T-helper 2 cell treated with Interferon-gamma antibody and Interleukin-4, amounts not matched to agents 5 μg/mL and 100 μg/mL, for 36 hours (primary cell): ENCODE measurements at regions not wholly inside any gene's neighbourhood (a gene's known extent, or its start where the extent isn't known, plus 50 kb on each side); places are given as distances from the start of the nearest gene placed in this dataset.

Experiments
- DNase-seq: peaks from one replicate; pipeline ENCODE4 v3.0.0; 2021; ENCODE audit warnings: low spot score
- H3K27ac Mint-ChIP-seq: one replicate; pipeline ENCODE4 v1.8.0; 2021; ENCODE audit warnings: mild to moderate bottlenecking, mixed read lengths
- H3K27me3 Mint-ChIP-seq: one replicate; pipeline ENCODE4 v1.8.0; 2021; ENCODE audit warnings: low read depth, mixed read lengths
- H3K36me3 Mint-ChIP-seq: one replicate; pipeline ENCODE4 v1.8.0; 2021; ENCODE audit warnings: low read depth, mixed read lengths
- H3K4me1 Mint-ChIP-seq: one replicate; pipeline ENCODE4 v1.8.0; 2021; ENCODE audit warnings: low read depth, mixed read lengths
- H3K4me3 Mint-ChIP-seq: one replicate; pipeline ENCODE4 v1.8.0; 2022; ENCODE audit warnings: mild to moderate bottlenecking, moderate library complexity, mixed read lengths
- H3K9me3 Mint-ChIP-seq: one replicate; pipeline ENCODE4 v1.8.0; 2021; ENCODE audit warnings: mixed read lengths

DNA sequence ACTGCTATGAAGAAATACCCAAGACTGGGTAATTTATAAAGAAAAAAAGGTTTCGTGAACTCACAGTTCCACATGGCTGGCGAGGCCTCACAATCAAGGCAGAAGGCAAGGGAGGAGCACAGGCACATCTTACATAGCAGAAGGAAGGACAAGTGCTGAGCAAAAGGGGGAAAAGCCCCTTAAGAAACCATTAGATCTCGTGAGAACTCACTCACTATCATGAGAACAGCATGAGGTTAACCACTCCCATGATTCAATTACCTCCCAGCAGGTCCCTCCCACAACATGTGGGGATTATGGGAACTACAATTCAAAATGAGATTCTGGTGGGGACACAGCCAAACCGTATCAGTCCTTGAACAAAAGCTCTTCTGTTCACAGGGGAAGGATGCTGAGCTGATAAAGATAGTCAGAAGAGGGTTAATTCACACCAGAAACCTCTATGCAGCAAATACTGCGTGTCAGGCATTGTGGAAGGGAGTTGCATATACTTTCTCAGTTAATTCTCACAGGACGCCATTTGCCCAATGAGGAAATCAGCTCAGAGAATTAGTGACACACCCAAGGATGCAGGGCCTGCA lies 246.2 kb downstream of the FOXO1 start:
- H3K36me3 Mint-ChIP-seq, result no peaks in the 10 kb centered on the region
- no peak overlapping the region for H3K27ac Mint-ChIP-seq
- H3K4me3 Mint-ChIP-seq, result no peak overlapping the region
- peaks cover 12% of the 10 kb centered on the region for H3K9me3 Mint-ChIP-seq
- no peak for DNase-seq
- H3K4me1 Mint-ChIP-seq, result peaks cover 7% of the 10 kb centered on the region
- H3K27me3 Mint-ChIP-seq, result no peaks in the 10 kb centered on the region

DNA sequence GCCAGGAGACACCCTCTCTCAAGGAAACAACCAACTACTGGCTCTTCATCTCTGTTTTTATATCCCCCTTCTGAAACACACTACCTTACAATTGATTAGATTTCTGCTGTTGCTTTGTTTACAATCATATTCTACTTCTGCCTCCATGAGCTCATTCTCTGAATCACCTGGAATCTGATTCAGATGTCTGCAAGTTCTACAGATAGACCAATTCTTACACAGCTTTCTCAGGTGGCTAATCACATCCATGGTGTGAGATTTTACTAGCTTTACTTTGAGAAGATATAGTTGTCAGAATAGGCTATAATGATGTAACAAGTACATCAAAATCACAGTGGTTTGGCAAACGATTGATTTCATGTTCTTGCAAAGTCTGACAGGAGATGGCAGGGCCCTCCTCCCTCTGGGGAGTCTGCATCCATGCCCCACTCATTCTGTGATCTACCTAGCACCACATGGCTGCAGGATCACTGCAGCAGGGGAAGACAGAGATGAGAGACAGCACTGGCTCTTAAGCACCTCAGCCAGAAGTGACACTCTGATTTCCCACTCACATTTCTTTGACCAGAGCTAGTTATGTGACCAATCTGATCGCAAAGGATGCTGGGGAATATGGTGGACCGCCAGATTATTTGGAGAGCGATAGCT lies 243.7 kb downstream of the FOXO1 start:
- no peaks in the 10 kb centered on the region for H3K27me3 Mint-ChIP-seq
- H3K4me3 Mint-ChIP-seq, result no peak overlapping the region
- DNase-seq, result no peak
- peaks cover 7% of the 10 kb centered on the region for H3K4me1 Mint-ChIP-seq
- H3K27ac Mint-ChIP-seq, result no peak overlapping the region
- H3K36me3 Mint-ChIP-seq, result no peaks in the 10 kb centered on the region
- H3K9me3 Mint-ChIP-seq, result peaks cover 6% of the 10 kb centered on the region

DNA sequence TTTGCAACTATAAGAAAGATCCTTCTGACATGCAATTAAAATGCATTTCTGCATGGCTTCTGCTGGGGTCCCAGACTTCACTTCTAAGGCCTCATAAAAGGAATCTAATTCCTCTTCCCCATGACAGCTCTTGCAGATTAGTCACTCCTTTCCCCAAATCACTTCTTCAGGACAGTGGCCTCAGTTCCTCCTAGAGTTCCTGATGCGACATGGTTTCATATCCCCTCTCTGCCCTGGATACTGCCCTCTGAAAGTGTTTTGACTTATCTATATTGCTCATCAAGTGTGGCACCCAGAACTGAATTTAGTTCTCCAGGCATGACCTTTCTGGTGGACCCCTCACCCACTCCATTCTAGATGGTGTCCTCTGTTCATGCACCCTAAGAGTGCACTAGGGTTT lies 238.1 kb downstream of the FOXO1 start:
- Mint-ChIP-seq H3K36me3 (no peaks in the 10 kb centered on the region), H3K27me3 (no peaks in the 10 kb centered on the region), H3K9me3 (no peaks in the 10 kb centered on the region), H3K4me3 (no peak overlapping the region), H3K4me1 (peaks cover 9% of the 10 kb centered on the region), H3K27ac (no peak overlapping the region)
- no peak for DNase-seq

DNA sequence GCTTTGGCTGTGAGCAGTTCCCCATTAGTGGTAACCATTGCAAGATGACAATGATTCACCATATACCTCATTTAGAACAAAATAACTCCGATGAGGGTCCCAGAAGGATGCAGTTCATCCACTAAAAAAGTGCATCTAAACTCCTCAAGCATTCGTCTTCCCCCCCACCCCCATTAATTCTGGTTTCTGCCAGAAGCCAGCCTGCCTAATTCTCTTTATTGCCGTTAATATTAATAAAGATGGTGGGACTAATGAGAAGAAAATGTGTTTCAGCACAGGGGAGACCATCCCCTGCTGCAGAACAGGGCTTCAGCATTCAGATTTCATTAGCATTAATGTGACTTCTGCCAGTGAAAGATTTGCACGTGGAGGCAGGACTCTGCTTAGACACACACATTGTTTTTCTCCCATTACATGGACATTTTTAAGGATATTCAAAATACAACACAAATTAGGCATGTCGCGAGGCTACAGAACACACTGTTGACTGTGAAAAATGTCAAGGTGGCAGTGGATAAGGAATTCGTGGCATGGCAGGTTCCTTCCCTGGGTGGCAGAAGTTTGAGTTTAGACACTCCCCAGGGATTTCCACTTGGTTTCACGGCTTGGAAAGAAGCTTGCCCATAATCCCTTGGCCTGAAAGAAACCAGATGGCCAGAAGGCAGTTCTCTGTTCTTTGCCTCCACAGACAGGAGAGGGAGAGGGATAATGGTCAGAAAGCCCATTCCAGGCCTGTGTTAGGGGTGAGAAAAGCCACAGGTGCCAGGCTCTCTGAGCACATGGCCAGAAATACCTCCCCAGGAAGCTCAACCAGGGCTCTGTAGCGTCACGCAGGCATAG lies 236.5 kb downstream of the FOXO1 start:
- Mint-ChIP-seq H3K4me3 (no peak overlapping the region), H3K27me3 (no peaks in the 10 kb centered on the region), H3K27ac (no peak overlapping the region), H3K9me3 (no peaks in the 10 kb centered on the region), H3K36me3 (no peaks in the 10 kb centered on the region), H3K4me1 (peaks cover 21% of the 10 kb centered on the region)
- no peak for DNase-seq

DNA sequence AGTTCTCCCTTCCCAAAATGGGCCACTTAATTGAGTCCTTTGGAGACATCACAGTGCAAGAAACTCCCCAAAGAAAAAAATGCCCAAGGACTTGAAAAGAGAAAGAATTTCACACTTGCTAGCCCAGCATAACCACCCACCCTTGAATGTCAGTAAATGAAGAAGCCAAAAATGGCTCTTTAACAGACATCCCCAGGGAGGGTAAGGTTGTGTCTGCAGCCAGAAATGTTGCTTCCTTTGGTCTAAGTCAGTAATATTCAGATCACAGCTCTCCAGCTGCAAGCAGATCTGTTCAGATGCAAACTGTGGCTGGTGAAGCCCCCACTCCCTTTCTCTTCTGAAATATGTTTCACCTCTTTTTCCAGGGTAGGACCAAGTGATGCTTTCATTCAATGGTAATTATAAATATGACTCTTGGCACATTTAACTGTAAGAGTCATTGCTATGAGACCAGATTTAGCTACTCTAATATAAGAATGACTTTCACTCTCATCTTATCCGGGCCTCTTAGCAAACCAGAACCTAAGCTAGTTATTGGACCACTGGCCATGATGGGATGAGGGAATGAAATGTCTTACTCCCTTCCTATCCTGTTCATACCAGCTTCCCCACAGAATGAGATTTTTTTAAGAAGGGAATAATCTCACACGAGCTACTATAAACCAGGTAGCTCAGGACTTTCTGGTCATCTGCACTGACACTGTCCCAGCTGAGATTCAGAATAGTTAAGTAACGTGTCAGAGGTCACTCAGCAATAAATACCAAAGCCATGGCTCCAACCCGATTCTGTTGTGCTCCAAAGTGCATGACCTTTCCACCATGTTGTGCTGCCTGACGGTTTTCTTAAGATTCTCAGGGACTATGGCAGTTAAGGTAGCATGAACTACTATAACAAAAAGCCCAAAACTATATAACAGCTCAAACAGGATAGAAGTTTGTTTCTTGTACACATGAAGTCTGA lies 234.1 kb downstream of the FOXO1 start:
- Mint-ChIP-seq H3K27me3 (no peaks in the 10 kb centered on the region), H3K4me3 (no peak overlapping the region), H3K4me1 (peaks cover 26% of the 10 kb centered on the region), H3K27ac (no peak overlapping the region), H3K9me3 (no peaks in the 10 kb centered on the region), H3K36me3 (no peaks in the 10 kb centered on the region)
- DNase-seq, result no peak

DNA sequence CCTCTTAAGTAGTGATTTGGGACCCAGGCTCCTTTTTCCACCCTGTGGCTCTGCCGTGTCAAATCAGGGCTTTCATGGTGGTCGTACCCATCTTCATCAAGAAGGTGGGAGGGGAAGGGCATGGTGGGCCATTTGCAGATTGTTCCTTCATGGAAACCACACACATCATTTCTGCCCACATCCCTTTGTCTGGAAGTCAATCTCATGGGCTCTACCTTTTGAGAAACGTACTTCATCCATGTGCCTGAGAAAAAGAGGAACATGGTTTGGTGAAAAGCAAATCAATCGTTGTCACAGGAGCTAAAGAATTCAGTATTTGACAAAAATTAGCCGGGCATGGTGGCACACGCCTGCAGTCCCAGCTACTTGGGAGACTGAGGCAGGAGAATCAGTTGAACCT lies 233.4 kb downstream of the FOXO1 start:
- DNase-seq, result no peak
- Mint-ChIP-seq H3K36me3 (no peaks in the 10 kb centered on the region), H3K9me3 (no peaks in the 10 kb centered on the region), H3K27ac (no peak overlapping the region), H3K27me3 (no peaks in the 10 kb centered on the region), H3K4me1 (peaks cover 28% of the 10 kb centered on the region), H3K4me3 (no peak overlapping the region)

DNA sequence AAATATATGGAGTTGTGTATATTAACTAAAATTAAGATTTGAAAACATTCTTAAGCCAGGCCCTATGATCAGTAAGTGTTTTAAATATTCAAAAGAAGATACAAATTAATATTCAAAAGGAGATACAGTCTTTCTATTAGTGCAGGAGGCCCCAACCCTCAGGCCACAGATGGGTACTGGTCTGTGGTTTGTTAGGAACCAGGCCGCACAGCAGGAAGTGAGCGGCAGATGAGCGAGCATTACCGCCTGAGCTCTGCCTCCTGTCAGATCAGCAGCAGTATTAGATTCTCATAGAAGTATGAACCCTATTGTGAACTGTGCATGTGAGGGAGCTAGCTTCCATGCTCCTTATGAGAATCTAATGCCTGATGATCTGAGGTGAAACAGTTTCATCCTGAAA lies 232.9 kb downstream of the FOXO1 start:
- H3K9me3 Mint-ChIP-seq, result no peaks in the 10 kb centered on the region
- no peaks in the 10 kb centered on the region for H3K36me3 Mint-ChIP-seq
- peaks cover 34% of the 10 kb centered on the region for H3K4me1 Mint-ChIP-seq
- H3K27me3 Mint-ChIP-seq, result no peaks in the 10 kb centered on the region
- H3K4me3 Mint-ChIP-seq, result no peak overlapping the region
- H3K27ac Mint-ChIP-seq, result peak overlapping the region; percentile 20
- no peak for DNase-seq

DNA sequence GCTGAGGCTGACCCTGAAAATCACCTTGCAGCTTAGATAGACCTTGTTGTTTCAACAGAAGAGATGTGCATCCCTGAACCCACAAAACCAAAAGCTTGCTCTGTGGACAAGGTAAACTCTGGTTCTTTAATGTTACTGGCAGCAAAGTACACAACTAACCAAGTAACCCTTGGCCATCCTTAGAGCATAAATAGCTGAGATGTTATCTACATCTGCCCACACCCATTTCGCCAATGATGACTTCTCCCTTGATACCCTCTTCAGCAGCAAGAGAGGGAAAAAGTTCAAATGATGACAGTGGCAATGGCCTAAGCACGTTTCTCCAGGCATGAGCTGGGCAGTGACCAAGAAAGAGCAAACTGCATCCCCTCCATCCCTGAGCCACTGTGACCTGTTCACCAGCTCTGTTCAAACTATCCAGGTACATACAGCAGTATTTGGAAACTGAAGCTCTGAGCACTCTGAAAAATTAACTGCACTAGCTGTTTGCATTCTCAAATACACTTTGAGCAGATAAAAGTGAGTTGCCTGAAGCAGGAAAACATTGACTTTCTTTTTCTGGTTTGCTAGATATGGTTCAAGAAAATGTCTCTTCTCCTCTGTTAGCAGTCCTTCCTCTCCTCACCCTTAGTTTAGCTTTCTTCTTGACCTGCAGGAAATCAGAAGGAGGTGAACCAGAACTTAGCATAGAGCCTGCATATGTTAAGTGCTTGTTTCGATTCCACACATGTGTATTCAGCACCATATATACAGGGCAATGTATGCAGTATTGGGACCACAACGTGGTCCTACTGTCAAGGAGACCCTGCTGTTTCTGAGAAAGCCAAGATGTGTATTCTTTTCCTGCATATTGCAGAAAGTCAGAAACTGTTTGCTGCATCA lies 231.7 kb downstream of the FOXO1 start:
- Mint-ChIP-seq H3K4me1 (peaks cover 44% of the 10 kb centered on the region), H3K27ac (peak overlapping the region; percentile 38), H3K4me3 (peak overlapping the region; percentile 13), H3K36me3 (no peaks in the 10 kb centered on the region), H3K9me3 (no peaks in the 10 kb centered on the region), H3K27me3 (no peaks in the 10 kb centered on the region)
- no peak for DNase-seq

DNA sequence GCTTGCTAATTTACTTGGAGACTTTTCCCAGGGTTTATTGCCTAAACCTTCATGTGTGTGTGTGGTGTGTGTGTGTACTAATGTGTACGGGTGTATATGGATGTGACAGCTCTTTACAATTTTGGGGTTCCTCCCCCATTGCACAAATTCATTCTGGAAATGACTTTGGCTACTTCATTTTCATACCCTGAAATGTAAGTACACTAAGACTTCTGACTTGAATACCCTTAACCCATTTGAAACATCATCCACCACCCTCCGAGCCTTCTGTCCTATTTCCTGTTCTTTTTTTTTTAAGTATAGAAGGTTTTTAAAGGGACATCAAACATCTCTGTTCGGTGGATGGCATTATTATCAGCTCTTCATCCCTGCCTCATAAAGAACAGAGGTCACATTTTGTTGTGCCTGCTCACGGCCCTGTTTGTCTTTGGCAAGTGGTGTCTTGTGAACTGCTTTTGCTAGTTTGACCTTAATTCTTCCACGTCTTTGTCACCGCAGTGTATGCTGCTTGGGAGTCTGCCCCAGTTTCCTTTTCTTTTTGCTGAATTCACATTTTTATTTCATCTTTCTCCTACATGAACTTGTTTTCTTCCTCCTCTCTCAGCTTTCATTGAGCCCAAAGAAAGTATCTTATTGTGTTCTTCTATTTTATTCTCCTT lies 228.3 kb downstream of the FOXO1 start:
- Mint-ChIP-seq H3K9me3 (no peaks in the 10 kb centered on the region), H3K4me3 (peak overlapping the region; percentile 58), H3K27ac (peak overlapping the region; percentile 73), H3K36me3 (no peaks in the 10 kb centered on the region), H3K4me1 (peaks cover 35% of the 10 kb centered on the region), H3K27me3 (no peaks in the 10 kb centered on the region)
- no peak for DNase-seq

DNA sequence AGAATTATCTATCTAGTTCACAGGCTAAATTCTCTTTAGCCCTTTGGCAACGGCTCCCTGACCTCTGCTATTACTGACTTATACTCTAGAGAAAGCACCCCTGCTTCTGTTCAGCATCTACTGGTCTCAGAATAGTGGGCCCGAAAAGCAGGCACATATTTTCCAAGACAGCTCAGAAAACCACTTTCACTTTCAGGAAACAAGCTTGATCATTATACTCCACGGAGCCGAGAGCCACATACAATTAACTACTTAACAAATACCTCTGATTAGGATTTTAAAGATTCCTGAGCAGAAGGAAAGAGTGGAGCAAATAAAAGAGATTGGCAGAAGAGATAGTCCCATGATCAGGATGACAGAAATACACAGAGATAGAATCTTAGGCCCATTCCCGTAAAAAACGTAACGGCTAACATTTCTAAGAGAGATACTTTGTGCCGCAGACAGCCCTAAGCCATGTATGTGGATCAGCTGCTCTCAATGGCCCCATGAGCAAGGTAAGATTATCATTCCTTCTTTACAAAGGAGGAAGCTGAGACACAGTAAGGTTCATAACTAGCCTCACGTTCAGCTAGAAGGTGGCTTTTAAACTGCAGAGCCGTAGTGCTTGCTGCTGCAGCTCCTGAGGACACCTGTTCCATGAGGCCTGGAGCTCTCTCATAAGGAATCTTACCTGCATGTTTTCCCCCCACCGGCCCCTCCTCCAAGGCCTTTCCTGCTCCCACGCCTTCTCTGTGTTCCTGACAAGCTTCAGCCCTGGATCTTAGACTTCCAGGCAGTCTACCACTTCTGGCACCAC lies 227.2 kb downstream of the FOXO1 start:
- H3K4me1 Mint-ChIP-seq, result peaks cover 28% of the 10 kb centered on the region
- H3K36me3 Mint-ChIP-seq, result no peaks in the 10 kb centered on the region
- DNase-seq, result peak; percentile 48
- peak overlapping the region; percentile 73 for H3K27ac Mint-ChIP-seq
- peak overlapping the region; percentile 58 for H3K4me3 Mint-ChIP-seq
- no peaks in the 10 kb centered on the region for H3K9me3 Mint-ChIP-seq
- no peaks in the 10 kb centered on the region for H3K27me3 Mint-ChIP-seq

DNA sequence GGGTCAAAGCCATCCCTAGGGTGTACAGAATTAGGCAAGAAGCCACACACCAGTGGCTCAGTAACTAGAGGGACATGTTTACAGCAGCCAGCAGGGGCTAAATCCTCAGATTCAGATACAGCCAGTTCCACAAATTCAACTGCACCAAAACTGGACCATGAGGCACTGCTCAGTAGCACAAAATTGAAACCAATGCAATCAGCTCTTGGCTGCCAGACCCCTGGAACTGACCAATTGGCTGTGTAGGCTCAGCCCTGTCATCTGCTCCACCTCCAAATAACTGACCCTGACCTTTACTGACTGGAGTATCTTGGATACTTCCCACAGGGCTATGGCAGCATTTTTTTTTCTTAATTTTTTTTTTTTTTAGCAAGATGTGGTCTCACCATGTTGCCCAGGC lies 226.5 kb downstream of the FOXO1 start:
- Mint-ChIP-seq H3K4me3 (no peak overlapping the region), H3K9me3 (no peaks in the 10 kb centered on the region), H3K27ac (no peak overlapping the region), H3K36me3 (no peaks in the 10 kb centered on the region), H3K4me1 (peaks cover 23% of the 10 kb centered on the region), H3K27me3 (no peaks in the 10 kb centered on the region)
- no peak for DNase-seq
